HL-60 (cell line): ENCODE measurements at regions not wholly inside any gene's neighbourhood (a gene's known extent, or its start where the extent isn't known, plus 50 kb on each side); places are given as distances from the start of the nearest gene placed in this dataset.

Experiments used
- DNase-seq, 2 experiments: peaks; one replicate each; pipeline ENCODE4 v3.0.0-alpha.2; 2010 to 2020; ENCODE audit warnings: low read depth in 1 of 2, low spot score in 1 of 2
- H3K27ac ChIP-seq: fragments of 250-450 bp; sonication (Bioruptor Pico); replicated peaks from 2 replicates; pipeline ENCODE4 v1.5.1; 2020; ENCODE audit warnings: mild to moderate bottlenecking, moderate library complexity
- H3K27me3 ChIP-seq: fragments of 250-450 bp; sonication (Bioruptor Pico); 2 replicates; pipeline ENCODE4 v1.5.1; 2021; ENCODE audit warnings: mild to moderate bottlenecking, moderate library complexity; ENCODE audit not compliant: insufficient read depth, poor library complexity, severe bottlenecking
- H3K4me3 ChIP-seq: replicated peaks from 2 replicates; pipeline ENCODE4 v1.5.1; 2011; ENCODE audit warnings: mild to moderate bottlenecking, control low read depth, low read length; ENCODE audit not compliant: insufficient read depth
- CTCF ChIP-seq: IDR thresholded peaks from one replicate; pipeline ENCODE4 v1.5.1; 2011; ENCODE audit warnings: low read length, control low read depth, inconsistent platforms; ENCODE audit not compliant: insufficient read depth
- GABPA ChIP-seq: IDR thresholded peaks from 2 replicates; pipeline ENCODE4 v1.6.1; 2012; ENCODE audit warnings: low read depth
- POLR2AphosphoS5 ChIP-seq: IDR thresholded peaks from 2 replicates; pipeline ENCODE4 v1.6.1; 2012; ENCODE audit warnings: low read depth
- REST ChIP-seq: IDR thresholded peaks from 2 replicates; pipeline ENCODE4 v1.6.1; 2012; ENCODE audit warnings: low read depth; ENCODE audit not compliant: insufficient replicate concordance
- SPI1 ChIP-seq: IDR thresholded peaks from 2 replicates; pipeline ENCODE4 v1.6.1; 2012; ENCODE audit warnings: low read depth, mild to moderate bottlenecking, borderline replicate concordance

GRCh38 chr10:125605167-125605566, 77.8 kb downstream of the TEX36 start:
- H3K27ac ChIP-seq, result no peak overlapping the region
- TF ChIP-seq CTCF (no peak), SPI1 (no peak), REST (no peak), GABPA (no peak), POLR2AphosphoS5 (no peak)
- no peaks in the 10 kb centered on the region for H3K27me3 ChIP-seq
- no peak for DNase-seq
- H3K4me3 ChIP-seq, result no peak overlapping the region

GRCh38 chr10:125602825-125603224, 80.1 kb downstream of the TEX36 start:
- TF ChIP-seq REST, result no peak
- TF ChIP-seq POLR2AphosphoS5, result no peak
- TF ChIP-seq GABPA, result no peak
- no peak for TF ChIP-seq SPI1
- TF ChIP-seq CTCF, result no peak
- Histone ChIP-seq H3K27me3 (no peaks in the 10 kb centered on the region), H3K4me3 (no peak overlapping the region), H3K27ac (no peak overlapping the region)
- no peak for DNase-seq

GRCh38 chr10:125599194-125599593, 83.8 kb downstream of the TEX36 start:
- TF ChIP-seq GABPA (no peak), REST (no peak), POLR2AphosphoS5 (no peak), SPI1 (no peak), CTCF (no peak)
- no peak for DNase-seq
- Histone ChIP-seq H3K27me3 (no peaks in the 10 kb centered on the region), H3K4me3 (no peak overlapping the region), H3K27ac (no peak overlapping the region)
